ENCODE measurements at regions not wholly inside any gene's neighbourhood (a gene's known extent, or its start where the extent isn't known, plus 50 kb on each side); places are given as distances from the start of the nearest gene placed in this dataset.
A peak's percentile ranks its signal among the peaks of the same experiment; 100 is the strongest.

DNA sequence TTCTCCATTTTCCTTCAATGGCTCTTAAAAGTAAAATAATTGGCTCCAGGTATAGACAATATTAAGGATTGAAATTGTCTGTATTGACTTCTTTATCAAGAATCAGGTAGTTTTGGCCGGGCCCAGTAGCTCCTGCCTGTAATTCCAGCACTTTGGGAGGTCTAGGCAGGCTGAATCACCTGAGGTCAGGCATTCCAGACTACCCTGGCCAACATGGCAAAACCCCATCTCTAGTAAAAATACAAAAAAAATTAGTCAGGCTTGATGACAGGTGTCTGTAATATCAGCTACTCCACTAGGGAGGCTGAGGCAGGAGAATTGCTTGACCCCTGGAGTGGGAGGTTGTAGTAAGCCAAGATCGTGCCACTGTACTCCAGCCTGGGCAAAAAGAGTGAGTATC is 1008.5 kb upstream of the EEF2KMT start:
- DNase-seq = no peak

DNA sequence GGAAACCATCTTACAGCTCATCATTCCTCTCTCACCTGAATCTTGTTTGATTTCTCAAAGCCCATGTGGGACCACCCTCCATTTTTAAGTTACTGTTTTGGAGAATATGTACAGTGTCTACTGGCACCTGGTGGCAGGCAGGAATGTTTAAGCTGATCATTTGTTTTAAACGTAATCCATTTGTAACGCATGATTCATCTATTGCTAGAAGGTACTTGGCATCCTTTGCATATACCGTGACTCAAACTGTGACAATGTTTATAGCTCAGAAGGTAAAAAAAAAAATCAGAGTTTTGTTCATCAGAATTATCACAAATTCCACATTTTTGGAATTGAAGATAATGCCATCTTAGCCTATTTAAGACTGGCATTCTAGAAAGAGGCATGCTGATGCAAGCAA is 1007.5 kb upstream of the EEF2KMT start:
- DNase-seq = no peak

DNA sequence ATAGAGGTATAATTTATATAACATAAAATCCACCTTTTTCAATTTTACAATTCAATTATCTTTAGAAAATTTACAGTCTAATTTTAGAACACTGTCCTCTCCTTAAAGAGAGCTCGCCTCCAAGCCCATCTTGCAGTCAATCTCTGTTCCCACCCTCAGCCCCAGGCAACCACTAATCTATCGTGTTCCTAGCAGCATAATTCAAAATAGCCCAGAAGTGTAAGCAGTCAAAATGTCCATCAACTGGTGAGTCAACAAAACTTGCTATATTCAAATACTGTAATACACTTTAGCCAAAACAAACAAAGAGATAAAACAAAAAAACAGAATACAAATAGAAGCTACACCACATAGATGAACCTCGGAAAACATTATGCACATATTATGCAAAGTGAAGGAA is 1006.8 kb upstream of the EEF2KMT start:
- DNase-seq = no peak

DNA sequence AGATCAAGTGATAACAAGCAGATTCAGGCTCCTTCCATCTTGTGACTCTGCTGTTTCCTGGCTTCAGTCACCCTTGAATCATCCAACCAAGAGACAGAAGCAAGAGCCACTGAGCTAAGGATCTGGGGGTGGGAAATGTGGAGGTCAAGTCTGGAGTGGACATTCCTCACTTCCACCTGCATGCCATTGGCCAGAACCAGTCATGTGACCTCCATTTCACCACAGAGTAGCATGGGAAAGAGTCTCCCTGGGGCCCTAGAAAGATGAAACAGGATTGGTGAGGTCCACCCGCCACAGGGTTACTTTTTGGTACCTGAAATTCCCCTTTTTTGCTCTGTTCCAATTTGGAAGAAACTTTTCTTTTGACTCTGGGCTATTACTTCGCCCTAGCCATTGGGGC is 1006.0 kb upstream of the EEF2KMT start:
- no peak for DNase-seq

DNA sequence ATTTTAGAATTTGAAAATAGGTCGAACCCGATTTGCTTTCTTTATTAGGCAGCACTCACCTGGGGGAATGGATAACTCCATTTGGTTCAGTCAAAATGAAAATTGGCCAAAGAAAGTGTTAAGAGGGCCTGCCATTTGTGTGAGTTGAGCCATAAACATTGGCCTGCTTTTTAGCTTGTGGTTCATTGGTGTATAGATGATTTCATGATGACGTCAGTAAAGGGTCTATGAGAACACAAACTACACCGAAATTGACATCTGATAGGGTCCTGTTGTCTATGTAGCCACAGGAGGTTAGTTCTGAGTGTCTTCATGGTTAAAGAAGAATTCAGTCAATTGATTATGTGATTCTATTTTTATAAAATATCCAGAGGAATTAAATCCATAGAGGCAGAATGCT is 1001.5 kb upstream of the EEF2KMT start:
- no peak for DNase-seq

DNA sequence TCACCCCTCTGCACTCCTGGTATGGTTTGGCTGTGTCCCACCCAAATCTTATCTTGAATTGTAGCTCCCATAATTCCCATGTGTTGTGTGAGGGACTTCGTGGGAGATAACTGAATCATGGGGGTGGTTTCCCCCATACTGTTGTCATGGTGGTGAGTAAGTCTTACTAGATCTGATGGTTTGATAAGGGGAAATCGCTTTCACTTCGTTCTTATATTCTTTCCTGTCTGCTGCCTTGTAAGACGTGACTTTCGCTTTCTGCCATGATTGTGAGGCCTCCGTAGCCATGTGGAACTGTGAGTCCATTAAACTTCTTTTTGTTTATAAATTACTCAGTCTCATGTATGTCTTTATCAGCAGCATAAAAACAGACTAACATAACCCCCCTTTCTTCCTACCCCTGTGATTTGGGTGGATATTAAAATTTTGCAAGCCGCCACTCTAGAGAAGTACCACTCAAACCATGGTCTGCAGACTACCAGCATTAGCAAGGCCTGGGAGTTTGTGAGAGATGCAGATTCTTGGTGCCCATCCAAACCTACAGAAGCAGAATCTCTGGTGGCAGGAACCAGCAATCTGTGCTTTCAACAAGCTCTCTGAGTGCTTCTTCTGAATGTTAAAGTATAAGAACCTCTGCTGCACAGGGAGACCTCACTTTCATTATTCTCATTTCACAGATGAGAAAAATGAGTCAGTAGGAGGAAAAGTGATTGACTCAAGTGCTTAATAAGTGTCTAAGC is 999.5 kb upstream of the EEF2KMT start:
- no peak for DNase-seq

DNA sequence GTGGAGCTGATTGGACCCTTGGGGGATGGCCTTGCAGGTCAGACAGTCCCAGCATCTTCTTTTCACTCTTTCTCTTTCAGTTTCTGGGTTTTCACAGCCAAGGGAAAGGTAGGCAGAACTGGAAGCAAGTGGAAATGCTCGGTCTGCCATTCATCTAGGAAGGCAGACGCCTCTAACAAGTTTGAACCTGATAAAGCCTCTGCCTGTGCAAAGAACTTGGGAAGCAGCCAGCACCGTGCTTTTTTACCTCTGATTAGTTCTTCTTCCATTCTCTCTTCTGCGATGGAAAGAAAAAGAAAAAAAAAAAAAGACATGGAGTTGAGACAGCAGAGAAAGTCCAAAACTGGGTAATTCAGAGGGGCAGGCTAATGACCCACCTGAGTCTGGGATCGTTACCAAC is 997.8 kb upstream of the EEF2KMT start:
- DNase-seq = no peak

DNA sequence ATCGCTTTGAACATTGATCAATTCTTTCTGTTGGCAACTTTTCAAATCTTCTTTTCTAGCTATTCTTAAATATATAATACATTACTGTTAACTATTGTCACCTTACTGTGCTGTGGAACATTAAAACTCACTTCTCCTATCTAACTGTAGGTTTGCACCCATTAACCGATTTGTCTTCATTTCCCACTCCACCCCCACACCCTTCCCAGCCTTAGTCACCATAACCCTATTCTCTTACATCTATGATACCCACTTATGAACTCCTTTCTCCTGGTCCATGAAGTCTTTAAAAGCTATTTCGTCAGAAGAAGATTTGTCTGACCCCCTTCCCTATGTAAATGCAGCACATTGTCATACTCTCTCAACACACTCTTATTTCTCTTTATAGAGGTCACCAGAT is 993.4 kb upstream of the EEF2KMT start:
- DNase-seq = no peak

DNA sequence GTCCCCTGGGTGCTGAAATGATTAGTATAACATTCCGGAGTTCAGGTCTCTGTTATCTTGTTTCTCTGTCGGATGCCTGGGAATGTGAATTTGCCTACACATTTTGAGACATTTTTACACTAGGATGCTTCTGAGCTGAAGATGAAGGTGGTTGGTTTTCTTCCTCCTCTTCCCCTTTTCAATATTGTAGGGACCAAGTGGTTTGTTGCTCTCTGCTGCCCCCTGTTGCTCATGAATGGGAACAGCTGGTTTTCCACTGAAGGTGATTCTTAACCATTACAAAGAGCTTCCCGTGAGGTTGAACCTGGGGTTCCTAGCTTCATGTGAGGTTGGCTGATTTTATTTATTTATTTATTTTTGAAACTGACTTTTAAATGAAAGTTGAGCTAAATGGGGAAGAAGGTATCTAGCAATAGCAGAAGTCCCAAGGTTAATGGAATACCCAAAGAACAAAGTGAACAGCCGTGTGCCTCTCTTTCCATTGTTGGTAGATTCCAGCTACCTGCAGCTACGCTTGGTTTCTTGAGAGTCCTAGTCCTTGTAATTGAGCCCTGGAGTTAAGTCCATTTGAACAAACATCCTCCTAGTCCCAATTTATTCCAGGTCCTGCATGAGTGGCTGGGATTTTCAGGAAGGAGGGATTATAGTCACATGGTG is 983.9 kb upstream of the EEF2KMT start:
- DNase-seq = peak; percentile 26

DNA sequence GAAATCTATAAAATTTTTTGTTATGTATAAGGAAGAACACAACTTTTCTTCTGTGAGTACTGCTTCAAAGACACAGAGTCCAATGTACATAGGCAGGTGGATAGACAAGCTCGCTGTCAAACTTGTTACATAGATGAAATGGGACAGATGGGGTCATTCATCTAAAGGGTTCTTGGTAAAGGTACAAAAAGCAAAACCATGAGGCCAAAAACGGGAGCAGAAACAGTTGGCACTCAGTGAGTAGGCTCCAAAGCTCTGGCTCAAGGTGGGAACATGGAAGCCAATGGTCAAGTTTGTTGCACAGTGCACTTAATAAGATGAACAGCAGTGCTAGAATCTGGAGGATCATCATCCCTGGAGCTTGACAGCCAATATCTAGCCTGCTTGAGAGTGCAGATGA is 979.0 kb upstream of the EEF2KMT start:
- no peak for DNase-seq

DNA sequence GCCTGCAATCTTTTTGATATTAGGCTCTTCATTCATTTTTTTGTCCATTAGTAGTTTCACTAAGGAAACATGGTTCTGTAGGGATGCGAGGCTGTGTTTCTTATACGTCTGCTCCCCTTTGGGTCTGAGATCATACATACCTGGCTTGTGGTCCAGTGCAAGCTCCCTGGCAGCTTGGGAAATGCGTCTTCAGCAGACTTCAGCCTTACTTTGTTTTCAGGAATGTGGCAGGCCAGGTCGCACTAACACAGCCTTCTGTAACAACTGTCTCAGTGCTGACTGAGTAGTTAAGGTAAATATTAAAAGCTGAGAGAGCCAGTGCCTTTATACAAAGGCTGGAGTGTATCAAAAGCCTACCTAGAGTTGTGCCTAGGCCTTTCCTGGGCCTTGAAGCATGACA is 970.5 kb upstream of the EEF2KMT start:
- DNase-seq = no peak

DNA sequence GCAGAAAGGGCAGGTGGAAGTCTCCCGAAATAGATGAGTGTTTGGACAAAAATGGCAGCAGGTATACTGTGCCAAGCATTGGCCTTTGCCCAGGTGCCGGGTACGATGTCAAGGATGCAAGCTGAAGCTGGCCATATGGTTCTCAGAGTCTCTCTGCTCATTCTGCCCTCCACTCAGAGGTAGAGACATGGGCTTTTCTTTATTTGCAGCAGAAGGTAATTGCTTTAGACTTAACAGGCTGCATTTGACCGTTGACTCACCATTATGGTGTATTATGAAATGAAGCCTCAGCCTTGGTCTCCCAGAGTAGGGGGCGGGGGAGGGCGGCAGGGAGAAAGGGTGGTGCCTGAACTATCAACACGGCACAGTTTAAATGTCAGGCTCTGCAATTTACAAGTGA is 969.1 kb upstream of the EEF2KMT start:
- DNase-seq = no peak

DNA sequence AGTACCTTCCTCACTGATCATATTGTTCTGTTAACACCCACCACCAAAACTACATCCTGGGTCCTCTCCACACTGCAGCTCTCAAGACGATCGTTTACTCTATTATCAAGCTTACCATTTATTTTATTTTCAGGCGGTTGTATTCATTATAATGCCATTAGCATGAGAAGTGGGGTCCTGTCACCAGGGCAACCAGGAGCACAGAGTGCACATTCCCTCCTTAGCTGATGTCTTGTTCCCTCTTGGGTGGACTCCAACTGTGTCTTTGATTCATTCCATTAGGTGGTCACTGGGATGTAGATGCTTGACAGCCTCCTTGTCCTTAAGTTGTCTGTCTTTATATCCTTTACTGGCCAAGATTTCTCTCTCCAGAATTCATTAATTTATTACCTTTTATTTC is 965.9 kb upstream of the EEF2KMT start:
- DNase-seq = no peak

DNA sequence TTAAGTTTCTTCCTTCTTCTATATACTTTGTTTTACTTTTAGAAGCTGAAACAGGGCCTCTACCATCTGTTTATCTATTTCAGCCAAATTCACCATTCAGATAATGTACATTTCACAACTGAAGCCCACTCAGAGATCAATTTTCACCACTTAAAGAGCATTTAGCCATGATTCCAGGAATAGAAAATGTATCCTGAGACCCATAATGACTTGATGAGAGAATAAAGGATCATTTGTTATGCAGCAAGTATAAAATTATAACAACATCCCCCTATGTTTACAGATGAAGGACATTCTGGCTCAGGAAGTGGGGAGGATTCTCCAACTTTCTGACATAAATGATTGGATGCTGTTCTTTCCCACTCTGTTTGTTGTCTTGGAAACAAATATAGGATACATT is 962.1 kb upstream of the EEF2KMT start:
- no peak for DNase-seq

DNA sequence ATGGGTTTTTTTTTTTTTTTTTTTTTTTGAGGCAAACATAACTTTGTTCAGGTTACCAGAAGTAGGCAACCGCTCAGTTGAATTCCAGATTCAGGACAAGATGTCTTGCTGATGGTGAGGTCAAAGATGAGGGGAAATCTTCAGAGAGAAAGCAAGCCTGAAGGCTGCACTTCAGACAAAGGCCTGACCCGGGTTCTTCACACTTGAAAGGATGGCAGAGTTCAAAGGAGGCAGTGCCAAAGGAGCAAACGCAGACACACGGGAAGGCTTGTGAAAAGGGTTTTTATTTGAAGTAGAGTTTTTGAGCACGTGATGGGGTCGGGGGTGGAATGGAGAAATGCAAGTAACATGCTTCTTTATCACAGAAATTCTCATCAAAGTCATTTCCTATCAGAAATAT is 960.2 kb upstream of the EEF2KMT start:
- no peak for DNase-seq

DNA sequence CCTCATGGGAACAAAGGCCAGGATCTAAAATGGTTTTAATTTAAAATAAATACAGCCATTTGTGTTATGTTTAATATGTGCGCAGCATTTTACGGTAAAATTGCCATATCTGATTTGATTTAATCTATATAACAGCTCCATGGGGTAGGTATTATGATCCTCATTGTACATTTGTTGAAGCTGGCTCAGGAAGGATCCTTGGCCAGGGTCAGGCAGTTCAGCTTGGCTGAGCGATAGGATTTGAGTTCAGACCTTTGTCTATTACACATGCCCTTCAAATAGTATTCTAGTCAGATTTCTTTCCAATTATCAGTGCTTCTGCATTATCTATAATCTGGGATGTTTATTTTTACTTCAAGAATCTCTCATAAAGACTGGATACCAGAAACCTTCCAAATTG is 950.4 kb upstream of the EEF2KMT start:
- no peak for DNase-seq

DNA sequence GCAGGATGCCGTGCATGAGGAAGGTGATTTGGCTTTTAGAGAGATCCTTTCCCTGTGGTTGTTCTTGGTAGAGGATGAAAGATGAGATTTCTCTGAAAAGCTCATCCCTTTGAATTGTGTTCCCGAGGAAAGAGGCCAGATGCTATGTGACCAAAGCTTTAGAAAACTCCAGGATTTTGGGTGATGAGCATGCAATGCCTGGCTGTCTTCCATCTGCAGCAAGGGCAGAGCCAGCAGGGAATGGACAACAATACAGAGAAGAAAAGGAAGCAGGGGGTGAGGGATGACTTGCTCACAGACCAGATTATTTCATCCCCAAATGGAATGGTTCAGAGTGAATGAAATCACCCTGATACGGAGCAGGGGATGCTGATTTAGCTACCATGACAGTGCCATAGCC is 949.7 kb upstream of the EEF2KMT start:
- no peak for DNase-seq

DNA sequence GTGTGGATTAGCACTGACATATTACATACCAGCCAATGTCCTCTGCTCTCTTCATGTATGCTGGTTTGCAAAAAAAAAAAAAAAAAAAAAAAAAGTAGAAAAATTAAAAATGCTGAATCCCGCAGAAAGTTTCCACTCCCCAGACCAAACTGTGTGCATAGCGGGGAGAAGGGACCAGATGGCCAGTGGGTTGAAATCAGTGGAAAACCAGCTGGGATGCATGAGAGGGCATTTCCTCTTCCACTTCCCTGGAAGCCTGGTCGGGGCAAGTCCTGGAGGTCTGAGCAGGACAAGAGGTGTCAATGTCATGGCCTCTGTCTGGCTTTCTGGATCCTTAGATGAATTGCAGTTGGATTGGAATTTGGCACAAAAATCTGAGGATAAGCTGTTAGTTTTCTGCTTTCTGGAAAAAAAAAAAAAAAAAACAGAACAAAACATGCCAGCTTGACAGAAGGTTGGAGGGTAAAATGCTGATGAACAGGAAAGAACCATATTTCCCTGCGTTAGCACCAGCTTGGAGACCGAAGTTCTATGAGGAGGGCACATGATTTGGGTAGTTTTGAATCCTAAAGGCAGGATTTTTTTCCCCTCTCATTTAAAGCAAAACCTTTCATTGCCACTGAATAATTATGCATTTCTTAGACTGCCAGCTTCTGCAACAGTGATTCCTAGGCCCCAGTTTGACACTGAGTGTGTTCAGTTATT is 941.5 kb upstream of the EEF2KMT start:
- no peak for DNase-seq

DNA sequence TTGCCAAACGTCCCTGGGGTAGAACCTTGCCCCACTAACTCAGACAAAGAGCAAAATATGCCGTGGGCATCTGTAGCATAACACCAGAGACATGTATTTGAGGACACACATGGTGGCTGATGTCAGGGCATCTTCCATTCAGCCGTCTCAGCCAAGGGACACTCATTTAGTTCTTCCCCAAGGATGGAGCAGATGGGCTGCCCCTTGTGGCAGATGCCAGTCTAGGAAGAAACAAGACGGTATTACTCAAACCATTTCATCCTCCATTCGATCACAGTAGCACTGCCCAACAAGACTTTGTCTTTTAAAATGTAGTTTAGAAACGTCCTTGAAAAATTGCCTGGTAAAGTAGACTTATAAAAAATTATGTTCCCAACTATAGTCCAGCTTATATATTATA is 937.6 kb upstream of the EEF2KMT start:
- no peak for DNase-seq

DNA sequence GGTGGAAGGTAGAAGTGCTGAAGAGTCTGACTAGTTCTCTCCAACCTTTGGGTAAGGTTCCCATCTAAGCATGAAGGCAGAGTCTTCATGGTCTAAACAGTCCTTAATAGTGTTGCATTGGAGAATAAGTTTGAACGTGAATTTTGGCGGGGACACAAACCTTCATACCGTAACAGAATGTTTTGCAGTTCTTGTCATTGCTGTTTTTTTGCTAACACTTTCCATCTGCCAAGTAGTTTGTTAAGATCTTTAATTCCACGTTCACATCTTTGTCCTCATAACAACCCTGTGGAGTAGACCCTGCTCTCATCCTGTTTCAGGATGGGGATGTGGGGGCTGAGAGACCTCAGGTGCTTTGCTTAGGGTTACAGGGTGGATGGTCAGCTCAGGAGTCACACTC is 936.9 kb upstream of the EEF2KMT start:
- DNase-seq = no peak

DNA sequence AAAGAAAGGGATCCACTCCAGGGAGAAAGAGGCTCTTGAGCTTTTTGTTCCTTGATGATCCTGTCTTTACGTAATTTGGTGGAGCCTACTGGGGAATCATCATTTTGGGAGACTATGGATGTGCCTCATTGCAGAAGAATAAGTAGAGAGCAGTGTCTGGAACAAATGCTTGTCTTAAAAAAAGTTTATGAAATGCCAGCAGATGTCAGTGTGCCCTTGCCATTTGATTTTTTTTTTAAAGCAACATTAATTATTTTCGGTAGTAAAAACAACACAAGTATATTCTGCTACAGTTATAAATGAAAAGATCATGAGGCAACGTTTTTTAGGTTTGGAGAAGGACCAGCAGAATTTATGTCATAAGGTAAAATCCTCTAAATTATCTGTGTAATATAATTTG is 934.8 kb upstream of the EEF2KMT start:
- no peak for DNase-seq

DNA sequence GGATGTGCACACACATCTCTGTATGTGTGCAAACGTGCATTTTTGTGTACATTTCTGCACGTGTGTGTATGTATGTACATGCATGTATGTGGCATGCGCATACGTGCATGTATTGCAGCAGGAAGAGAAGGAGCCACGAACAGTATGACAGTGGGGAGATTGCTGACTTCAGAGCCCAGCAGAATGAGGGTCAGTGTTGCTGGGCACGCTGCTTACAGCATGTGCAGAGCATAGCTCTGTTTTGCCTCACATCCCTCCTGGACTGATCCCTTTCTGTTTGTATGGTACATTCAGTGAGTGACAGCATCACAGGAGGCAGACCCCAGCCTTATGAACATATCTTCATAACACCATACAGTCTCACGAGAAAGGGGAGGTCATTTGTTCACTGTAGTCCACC is 934.0 kb upstream of the EEF2KMT start:
- DNase-seq = no peak

DNA sequence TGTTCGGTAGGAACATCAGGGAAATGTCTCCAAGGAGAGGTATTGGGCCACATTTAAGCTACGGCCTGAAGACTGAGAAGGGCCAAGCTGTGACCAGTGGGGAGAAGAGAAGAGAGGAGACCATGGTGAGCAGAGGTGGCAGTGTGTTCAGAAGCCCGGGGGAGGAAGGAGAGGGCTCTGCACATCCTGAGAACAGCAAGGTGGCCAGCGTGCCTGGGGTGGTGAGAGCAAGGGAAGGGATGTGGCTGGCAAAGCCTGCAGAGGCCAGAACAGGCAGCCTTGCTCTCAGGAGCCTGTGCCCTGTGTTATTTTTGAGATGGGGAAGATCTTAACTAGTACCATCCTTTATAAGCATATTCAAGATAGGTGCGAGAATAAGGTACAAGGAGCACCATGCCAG is 933.5 kb upstream of the EEF2KMT start:
- no peak for DNase-seq

DNA sequence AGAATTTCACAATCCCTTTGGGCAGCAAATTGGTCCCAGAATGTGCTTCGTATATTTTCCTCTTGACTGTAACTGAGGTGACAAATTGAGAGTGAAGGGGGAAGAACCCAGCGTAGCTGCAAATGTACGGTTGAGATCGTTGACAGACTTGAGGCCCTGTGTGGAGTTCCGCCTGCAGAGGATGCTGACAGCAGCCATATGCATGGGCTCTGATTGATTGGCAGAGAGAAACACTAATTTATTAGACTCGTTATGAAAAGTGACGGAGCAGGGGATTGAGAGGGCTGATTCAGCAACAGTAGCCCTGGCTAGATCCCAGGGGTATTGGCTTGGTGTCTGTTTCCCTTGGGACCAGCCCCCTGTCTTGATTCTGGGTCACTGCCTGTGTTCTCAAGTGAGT is 930.1 kb upstream of the EEF2KMT start:
- no peak for DNase-seq
